Mesendoderm (in vitro differentiated cells): ENCODE measurements at regions not wholly inside any gene's neighbourhood (a gene's known extent, or its start where the extent isn't known, plus 50 kb on each side); places are given as distances from the start of the nearest gene placed in this dataset.

Experiments
- DNase-seq: peaks from one replicate; pipeline ENCODE4 v3.0.0; 2013
- H2AK5ac ChIP-seq: 2 replicates; pipeline ENCODE4 v1.6.1; 2013; ENCODE audit warnings: low read length, inconsistent platforms
- H2BK120ac ChIP-seq: 2 replicates; pipeline ENCODE4 v1.6.1; 2013; ENCODE audit warnings: low read depth, mild to moderate bottlenecking, low read length, moderate library complexity, mixed read lengths
- H2BK15ac ChIP-seq: replicated peaks from 2 replicates; pipeline ENCODE4 v1.6.1; 2013; ENCODE audit warnings: low read depth, mild to moderate bottlenecking, moderate library complexity
- H2BK5ac ChIP-seq: 2 replicates; pipeline ENCODE4 v1.6.1; 2013; ENCODE audit warnings: low read length, inconsistent platforms
- H3K18ac ChIP-seq: 2 replicates; pipeline ENCODE4 v1.6.1; 2013; ENCODE audit warnings: mild to moderate bottlenecking, low read length, mixed read lengths
- H3K23ac ChIP-seq: one replicate; pipeline ENCODE4 v1.6.1; 2013; ENCODE audit warnings: low read length
- H3K27ac ChIP-seq: 2 replicates; pipeline ENCODE4 v1.5.1; 2013; ENCODE audit warnings: low read depth, mild to moderate bottlenecking, inconsistent platforms, low read length, moderate library complexity
- H3K27me3 ChIP-seq: 2 replicates; pipeline ENCODE4 v1.6.1; 2013; ENCODE audit warnings: low read length, control low read depth, mild to moderate bottlenecking, inconsistent platforms; ENCODE audit not compliant: insufficient read depth, poor library complexity
- H3K36me3 ChIP-seq: 2 replicates; pipeline ENCODE4 v1.6.1; 2013; ENCODE audit warnings: low read length, inconsistent platforms; ENCODE audit not compliant: control insufficient read depth, insufficient read depth
- H3K4ac ChIP-seq: one replicate; pipeline ENCODE4 v1.6.1; 2013; ENCODE audit warnings: low read depth, mild to moderate bottlenecking, low read length, moderate library complexity
- H3K4me1 ChIP-seq: 2 replicates; pipeline ENCODE4 v1.6.1; 2013; ENCODE audit warnings: low read depth, low read length, inconsistent platforms; ENCODE audit not compliant: control insufficient read depth
- H3K4me2 ChIP-seq: 2 replicates; pipeline ENCODE4 v1.6.1; 2013; ENCODE audit warnings: low read length
- H3K4me3 ChIP-seq: 2 replicates; pipeline ENCODE4 v1.5.1; 2013; ENCODE audit warnings: mild to moderate bottlenecking, low read length
- H3K56ac ChIP-seq: one replicate; pipeline ENCODE4 v1.6.1; 2013; ENCODE audit warnings: low read length
- H3K79me1 ChIP-seq: 2 replicates; pipeline ENCODE4 v1.6.1; 2013; ENCODE audit warnings: low read length, inconsistent platforms
- H3K79me2 ChIP-seq: 2 replicates; pipeline ENCODE4 v1.6.1; 2013; ENCODE audit warnings: mild to moderate bottlenecking, low read length; ENCODE audit not compliant: control insufficient read depth, insufficient read depth
- H3K9ac ChIP-seq: 2 replicates; pipeline ENCODE4 v1.6.1; 2013; ENCODE audit warnings: low read length, inconsistent platforms
- H4K5ac ChIP-seq: one replicate; pipeline ENCODE4 v1.6.1; 2013; ENCODE audit warnings: low read length
- H4K8ac ChIP-seq: one replicate; pipeline ENCODE4 v1.6.1; 2013; ENCODE audit warnings: low read depth, mild to moderate bottlenecking, control low read depth, low read length, moderate library complexity
- WGBS: extraction: QIAGEN DNeasy Blood & Tissue Kit; methylation state at CpG from one replicate; pipeline ENCODE4 v1.1.7; 2013; ENCODE audit warnings: low lambda C conversion rate, missing lambda C conversion rate; ENCODE audit not compliant: insufficient coverage; ENCODE audit errors: extremely low coverage; 5-methylcytosine and 5-hydroxymethylcytosine counted together

DNA sequence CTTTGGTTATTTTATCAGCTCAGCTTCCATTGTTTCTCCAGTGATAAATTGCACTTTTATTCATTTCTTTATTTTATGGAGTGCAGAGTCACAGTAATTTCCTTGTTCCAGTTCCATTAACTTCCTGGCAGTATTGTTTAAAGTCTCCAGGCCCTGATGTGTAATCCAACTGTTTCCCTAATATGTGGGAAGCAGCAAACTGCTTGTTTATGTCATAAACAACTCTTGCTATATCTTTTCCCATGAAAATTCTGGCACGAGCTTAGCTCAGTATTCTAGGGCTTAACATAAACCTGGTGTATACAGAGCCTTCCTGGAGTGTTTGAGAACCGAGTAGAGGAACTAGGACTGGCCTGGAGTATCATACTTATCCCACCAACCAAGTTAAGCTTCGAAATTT is 83.5 kb upstream of the ARGLU1 start:
- Histone ChIP-seq H3K27ac (no peak overlapping the region), H2AK5ac (no peak overlapping the region), H3K27me3 (no peaks in the 10 kb centered on the region), H2BK15ac (no peak overlapping the region), H3K4me3 (no peak overlapping the region), H3K9ac (no peak overlapping the region), H3K18ac (no peak overlapping the region), H3K4me2 (no peak overlapping the region), H3K79me2 (no peaks in the 10 kb centered on the region), H3K79me1 (no peaks in the 10 kb centered on the region), H2BK5ac (no peak overlapping the region), H3K23ac (no peak overlapping the region), H3K4me1 (no peaks in the 10 kb centered on the region), H4K8ac (no peak overlapping the region), H4K5ac (no peak overlapping the region), H3K36me3 (no peaks in the 10 kb centered on the region), H3K4ac (no peak overlapping the region), H3K56ac (no peak overlapping the region), H2BK120ac (no peak overlapping the region)
- no peak for DNase-seq
- WGBS, result no CpG with 5 or more reads among the region's 3 CpGs

DNA sequence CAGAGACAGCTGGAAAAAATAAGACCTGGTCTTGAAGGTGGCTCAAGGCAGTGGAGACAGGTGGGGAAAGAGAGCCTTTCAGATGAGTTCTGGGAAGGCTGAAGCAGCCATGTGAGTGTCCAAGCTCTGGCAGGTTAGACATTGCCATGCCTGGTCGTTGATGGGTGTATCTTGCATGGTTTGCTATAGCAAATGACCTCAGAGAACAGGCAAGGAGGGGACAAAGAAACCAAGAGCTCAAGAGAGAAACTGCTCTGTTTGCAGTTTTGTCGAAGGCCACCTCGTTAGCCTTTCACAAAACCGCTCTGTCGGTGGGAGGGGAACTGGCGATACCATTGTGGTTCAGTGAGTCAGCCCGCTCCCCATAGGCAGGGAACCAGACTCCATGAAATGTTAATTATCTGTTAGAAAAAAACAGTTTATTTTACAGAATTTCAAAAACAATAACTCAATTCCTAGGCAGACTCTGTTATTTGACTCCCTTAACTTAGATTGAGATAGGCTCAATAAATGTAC is 82.8 kb upstream of the ARGLU1 start:
- H3K4me1 ChIP-seq, result no peaks in the 10 kb centered on the region
- no peak overlapping the region for H4K5ac ChIP-seq
- H3K4ac ChIP-seq, result no peak overlapping the region
- no peaks in the 10 kb centered on the region for H3K27me3 ChIP-seq
- H3K27ac ChIP-seq, result no peak overlapping the region
- H3K23ac ChIP-seq, result no peak overlapping the region
- no peak for DNase-seq
- H3K79me1 ChIP-seq, result no peaks in the 10 kb centered on the region
- WGBS, result no CpG with 5 or more reads among the region's 7 CpGs
- no peak overlapping the region for H3K56ac ChIP-seq
- H2AK5ac ChIP-seq, result no peak overlapping the region
- no peak overlapping the region for H2BK5ac ChIP-seq
- no peak overlapping the region for H2BK15ac ChIP-seq
- H4K8ac ChIP-seq, result no peak overlapping the region
- no peak overlapping the region for H3K18ac ChIP-seq
- H3K4me2 ChIP-seq, result no peak overlapping the region
- no peaks in the 10 kb centered on the region for H3K36me3 ChIP-seq
- H3K4me3 ChIP-seq, result no peak overlapping the region
- no peak overlapping the region for H2BK120ac ChIP-seq
- no peaks in the 10 kb centered on the region for H3K79me2 ChIP-seq
- no peak overlapping the region for H3K9ac ChIP-seq

DNA sequence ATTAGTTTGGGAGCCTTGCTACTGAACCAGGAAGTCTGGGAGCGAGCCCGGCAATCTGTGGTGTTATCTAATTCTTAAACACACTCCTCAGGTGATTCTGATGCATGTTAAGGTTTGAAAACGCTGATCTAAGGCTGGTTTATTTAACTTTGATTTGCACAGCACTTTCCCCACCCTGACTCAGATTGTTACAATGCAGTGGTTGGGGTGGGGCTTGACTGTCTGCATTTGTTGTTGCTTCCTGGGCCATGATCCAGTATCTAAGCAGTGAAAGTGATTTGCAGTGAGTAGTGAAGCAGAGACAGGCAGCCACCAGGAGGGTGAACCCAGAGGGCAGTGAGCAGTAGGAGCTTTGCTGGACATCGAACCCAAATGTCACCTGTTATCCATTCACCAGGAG is 81.6 kb upstream of the ARGLU1 start:
- Histone ChIP-seq H3K18ac (no peak overlapping the region), H2BK5ac (no peak overlapping the region)
- DNase-seq, result no peak

DNA sequence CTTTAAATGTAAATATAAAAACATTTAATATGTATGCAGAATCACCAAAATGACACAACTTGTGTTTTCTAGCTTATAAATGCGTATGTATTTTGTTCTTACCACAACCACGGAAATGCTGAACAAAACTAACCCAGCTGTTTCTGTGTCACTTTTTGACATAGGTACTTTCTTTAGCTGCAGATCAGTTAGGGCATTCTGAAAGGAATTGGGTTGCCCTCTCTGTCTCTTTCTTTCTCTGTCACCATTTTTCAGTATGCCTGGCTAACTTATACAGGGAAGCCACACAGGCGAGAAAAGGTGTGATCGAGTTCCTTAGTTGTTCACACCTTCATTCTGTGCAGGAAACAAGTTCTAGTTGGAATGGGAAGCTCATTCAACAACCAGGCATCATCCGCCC is 72.6 kb upstream of the ARGLU1 start:
- Histone ChIP-seq H2BK15ac (no peak overlapping the region), H3K4me2 (no peak overlapping the region), H4K5ac (no peak overlapping the region), H3K79me1 (no peaks in the 10 kb centered on the region), H3K4ac (no peak overlapping the region), H3K9ac (no peak overlapping the region), H3K23ac (no peak overlapping the region), H3K79me2 (no peaks in the 10 kb centered on the region), H3K36me3 (no peaks in the 10 kb centered on the region), H3K56ac (no peak overlapping the region), H2BK120ac (no peak overlapping the region), H3K4me1 (no peaks in the 10 kb centered on the region), H4K8ac (no peak overlapping the region), H3K4me3 (no peak overlapping the region), H3K18ac (no peak overlapping the region), H3K27ac (no peak overlapping the region), H2BK5ac (no peak overlapping the region), H2AK5ac (no peak overlapping the region), H3K27me3 (no peaks in the 10 kb centered on the region)
- no CpG with 5 or more reads among the region's 5 CpGs for WGBS
- no peak for DNase-seq

More for the DNA sequence above, 81.6 kb upstream of the ARGLU1 start:
- H2BK120ac ChIP-seq, result no peak overlapping the region
- no CpG with 5 or more reads among the region's 4 CpGs for WGBS
- H2BK15ac ChIP-seq, result no peak overlapping the region
- H3K23ac ChIP-seq, result no peak overlapping the region
- no peak overlapping the region for H3K56ac ChIP-seq
- H2AK5ac ChIP-seq, result no peak overlapping the region
- no peak overlapping the region for H3K4ac ChIP-seq
- H3K27ac ChIP-seq, result no peak overlapping the region
- H3K36me3 ChIP-seq, result no peaks in the 10 kb centered on the region
- no peaks in the 10 kb centered on the region for H3K4me1 ChIP-seq
- H3K4me3 ChIP-seq, result no peak overlapping the region
- no peaks in the 10 kb centered on the region for H3K79me1 ChIP-seq
- H3K79me2 ChIP-seq, result no peaks in the 10 kb centered on the region
- H3K27me3 ChIP-seq, result no peaks in the 10 kb centered on the region
- H4K5ac ChIP-seq, result no peak overlapping the region
- H3K9ac ChIP-seq, result no peak overlapping the region
- H4K8ac ChIP-seq, result no peak overlapping the region
- H3K4me2 ChIP-seq, result no peak overlapping the region

DNA sequence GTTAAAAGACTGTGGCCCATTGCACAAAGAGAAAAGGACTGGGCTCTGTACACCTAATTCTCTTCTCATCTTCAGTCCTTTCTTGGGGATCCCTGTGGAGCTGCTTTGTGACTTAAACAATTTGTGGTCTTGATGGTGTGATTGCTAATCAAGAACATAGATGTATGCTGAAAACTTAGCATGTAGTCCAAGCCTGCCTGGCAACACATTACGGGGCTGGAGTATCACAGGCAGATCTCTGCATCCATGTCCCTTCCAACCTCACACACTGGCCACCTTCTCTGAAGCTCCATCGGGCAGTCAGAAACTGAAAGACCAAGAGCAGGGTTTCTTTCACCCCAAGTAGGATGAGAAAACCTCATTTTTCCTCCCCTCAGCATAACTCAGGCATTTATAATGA is 69.6 kb upstream of the ARGLU1 start:
- Histone ChIP-seq H3K27me3 (no peaks in the 10 kb centered on the region), H3K36me3 (no peaks in the 10 kb centered on the region), H3K18ac (no peak overlapping the region), H3K79me1 (no peaks in the 10 kb centered on the region), H3K4me3 (no peak overlapping the region), H3K4ac (no peak overlapping the region), H2BK15ac (no peak overlapping the region), H3K56ac (no peak overlapping the region), H3K79me2 (no peaks in the 10 kb centered on the region), H3K9ac (no peak overlapping the region), H2AK5ac (no peak overlapping the region), H3K4me1 (no peaks in the 10 kb centered on the region), H2BK120ac (no peak overlapping the region), H3K23ac (no peak overlapping the region), H2BK5ac (no peak overlapping the region), H3K27ac (no peak overlapping the region), H3K4me2 (no peak overlapping the region), H4K5ac (no peak overlapping the region), H4K8ac (no peak overlapping the region)
- WGBS, result no CpG with 5 or more reads among the region's 2 CpGs
- no peak for DNase-seq

DNA sequence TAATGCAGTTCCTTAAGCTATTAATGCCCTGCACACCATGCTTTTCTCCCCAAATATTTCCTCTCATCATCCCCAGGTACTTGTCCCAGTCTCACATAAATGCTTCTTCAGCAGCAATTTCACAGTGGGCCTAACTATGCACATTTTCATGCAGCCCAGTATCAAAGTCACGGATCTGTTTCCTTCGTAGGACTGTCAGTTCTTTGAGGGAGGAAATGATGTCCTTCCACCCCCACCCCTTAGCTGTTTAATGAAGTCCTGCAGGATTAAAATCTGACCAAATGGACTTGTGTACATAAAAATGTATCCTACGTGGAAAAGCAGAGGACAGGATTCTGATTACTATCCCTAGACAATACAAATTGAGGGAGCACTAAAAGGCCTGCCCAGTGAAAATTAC is 68.6 kb upstream of the ARGLU1 start:
- Histone ChIP-seq H2BK120ac (no peak overlapping the region), H4K5ac (no peak overlapping the region), H3K4ac (no peak overlapping the region), H3K4me2 (no peak overlapping the region), H4K8ac (no peak overlapping the region), H2BK5ac (no peak overlapping the region), H2AK5ac (no peak overlapping the region), H3K4me3 (no peak overlapping the region), H3K9ac (no peak overlapping the region), H3K79me2 (no peaks in the 10 kb centered on the region), H3K27ac (no peak overlapping the region), H2BK15ac (no peak overlapping the region), H3K23ac (no peak overlapping the region), H3K27me3 (no peaks in the 10 kb centered on the region), H3K18ac (no peak overlapping the region), H3K36me3 (no peaks in the 10 kb centered on the region), H3K4me1 (no peaks in the 10 kb centered on the region), H3K79me1 (no peaks in the 10 kb centered on the region), H3K56ac (no peak overlapping the region)
- WGBS, result no CpG with 5 or more reads among the region's 3 CpGs
- DNase-seq, result no peak
